HG03025 (cell line): ENCODE measurements at regions not wholly inside any gene's neighbourhood (a gene's known extent, or its start where the extent isn't known, plus 50 kb on each side); places are given as distances from the start of the nearest gene placed in this dataset.

ENCODE experiments used
- ATAC-seq: cut with Tn5 transposase; IDR thresholded peaks from one replicate; pipeline ENCODE4 v1.9.1; 2021; ENCODE audit warnings: mild to moderate bottlenecking, moderate library complexity; ENCODE audit not compliant: unreplicated experiment, low FRiP score

DNA sequence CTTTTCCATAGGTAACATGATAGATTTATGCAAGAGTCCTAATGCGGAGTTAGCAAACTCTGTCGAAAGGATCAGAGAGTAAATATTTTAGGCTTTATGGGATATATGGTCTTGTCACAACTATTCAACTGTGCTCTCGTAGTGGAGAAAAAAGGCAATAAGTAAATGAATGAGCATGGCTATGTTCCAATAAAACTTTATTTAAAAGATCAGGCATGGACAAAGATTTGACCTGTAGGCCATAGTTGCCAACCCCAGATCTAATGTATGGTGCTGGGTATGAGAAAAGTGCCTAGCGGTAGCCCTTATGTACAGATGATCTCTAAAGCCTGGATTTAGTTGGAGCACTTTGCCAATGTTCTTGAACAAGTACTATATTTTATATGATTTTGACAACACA lies 498.8 kb upstream of the C1orf87 start:
- ATAC-seq, result no peak

DNA sequence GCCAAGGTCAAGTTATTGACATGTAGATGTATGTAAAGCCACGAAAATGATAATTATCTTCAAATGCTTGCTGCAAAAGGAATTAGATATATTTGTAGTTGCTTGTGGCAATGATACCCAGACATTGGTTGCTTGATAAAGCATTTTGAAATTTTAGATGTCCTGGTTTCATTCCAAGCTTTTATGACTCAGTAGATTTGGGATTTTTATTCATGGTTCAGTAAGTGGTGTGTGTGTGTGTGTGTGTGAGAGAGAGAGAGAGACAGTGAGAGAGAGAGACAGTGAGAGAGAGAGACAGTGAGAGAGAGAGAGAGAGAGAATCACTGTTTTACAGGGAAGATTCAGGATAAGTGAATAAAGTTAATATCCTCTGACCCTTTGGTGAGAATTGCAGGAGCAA lies 498.2 kb upstream of the C1orf87 start:
- ATAC-seq, result no peak

DNA sequence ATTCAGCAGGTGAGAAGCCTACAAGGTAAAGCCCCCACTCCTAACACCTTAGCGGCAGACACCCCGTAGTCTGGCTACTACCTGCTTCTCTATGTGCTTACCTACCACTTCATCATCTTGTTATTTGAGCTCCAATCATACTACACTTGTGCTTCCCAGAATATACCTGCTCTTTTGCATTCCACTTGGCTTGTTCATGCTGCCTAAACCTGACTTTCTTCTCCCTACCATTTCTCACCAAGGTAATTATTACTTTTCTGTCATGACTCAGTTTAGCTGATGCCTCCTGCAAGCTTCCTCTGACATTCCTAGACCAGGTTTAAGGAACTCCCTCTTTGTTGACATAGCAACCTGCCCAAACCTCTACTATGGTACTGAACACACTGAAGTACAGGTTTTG lies 495.6 kb upstream of the C1orf87 start:
- ATAC-seq, result no peak

DNA sequence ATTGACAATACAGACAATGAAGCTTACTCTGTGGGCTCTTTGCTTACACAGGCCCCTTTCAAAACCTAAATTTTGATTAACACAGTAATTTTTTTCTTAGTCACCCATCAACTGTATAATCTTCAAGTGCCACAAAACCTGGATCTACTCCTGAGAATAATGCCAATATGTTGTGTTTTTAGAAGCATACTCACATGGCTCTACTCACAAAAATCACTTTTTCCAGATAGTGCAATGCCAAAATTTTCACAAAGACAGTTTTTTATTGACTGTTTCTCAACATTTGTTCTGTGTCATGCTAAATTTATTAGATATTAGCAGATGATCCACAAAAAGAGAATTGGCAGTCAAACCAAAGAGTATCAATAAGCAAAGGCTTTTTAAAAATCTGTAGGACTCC lies 493.7 kb upstream of the C1orf87 start:
- ATAC-seq, result no peak

DNA sequence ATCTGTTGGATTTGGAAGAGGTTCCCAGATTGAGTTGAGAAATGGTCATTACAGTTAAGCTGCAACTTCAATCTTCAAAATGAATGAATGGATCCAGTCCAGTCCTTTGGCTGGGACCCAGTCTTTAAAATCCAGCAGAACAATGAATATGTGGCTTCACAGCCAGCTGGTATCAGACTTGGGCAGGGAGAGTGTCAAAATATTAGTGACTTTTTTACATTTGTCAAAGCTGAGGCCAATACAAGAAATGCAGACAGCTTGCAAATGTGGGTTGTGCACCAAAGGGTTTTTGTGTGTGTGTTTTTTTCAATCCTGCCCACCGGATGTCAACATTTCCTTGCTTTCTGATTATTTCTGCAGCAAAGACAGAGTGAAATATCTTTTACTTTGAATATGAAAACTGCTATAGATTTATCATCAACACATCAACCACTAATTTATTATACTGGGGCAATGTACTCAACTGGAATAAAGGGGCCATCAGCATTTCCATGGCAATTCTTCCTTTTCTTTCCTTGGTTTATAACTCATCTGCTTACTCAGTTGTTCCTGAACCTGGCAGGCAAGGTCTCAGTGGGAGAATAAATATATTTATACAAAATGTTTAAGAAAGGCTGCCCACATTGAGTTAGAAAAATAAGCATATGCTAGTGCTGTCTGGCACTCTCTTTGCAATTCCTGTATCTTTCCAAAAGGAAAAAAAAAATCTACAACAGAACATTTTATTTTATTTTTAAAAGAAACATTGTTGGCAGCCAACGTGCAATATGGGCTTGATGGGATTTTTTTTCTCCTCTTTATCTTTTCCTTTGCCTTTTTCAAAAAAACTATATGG lies 491.6 kb upstream of the C1orf87 start:
- no peak for ATAC-seq

DNA sequence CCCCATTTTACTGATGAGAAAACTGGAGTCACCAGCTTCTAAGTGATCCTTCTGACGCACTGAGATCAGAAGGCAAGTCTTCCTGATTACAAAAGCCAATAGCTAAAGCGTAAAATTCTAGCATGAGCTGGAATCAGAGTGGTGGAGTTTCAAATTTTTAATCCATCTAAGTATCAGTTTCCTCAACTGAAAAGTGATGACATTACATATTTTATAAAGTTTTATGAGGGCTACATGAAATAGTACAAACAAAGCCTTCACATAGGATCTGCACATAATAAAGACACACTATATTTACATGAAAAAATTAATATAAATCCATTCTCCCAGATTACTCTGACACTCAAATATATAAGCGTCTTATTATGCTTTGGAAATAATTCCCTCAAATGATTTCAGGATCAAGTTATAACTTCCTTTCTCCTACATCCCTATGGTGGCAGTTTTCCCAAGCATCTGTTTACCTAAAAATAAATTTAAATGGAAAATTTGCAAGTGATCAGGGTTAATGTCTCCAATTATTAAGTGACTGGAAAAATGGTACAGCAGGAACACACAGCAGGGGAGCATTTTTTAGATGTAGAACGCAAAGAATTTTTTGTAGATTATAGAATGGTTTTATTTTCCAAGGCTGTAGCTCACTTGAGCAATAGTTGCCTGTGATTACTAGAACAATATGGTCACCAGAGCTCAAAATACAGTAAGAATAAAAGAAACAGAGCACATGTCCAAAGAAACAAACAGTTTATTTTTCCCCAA lies 490.4 kb upstream of the C1orf87 start:
- no peak for ATAC-seq

DNA sequence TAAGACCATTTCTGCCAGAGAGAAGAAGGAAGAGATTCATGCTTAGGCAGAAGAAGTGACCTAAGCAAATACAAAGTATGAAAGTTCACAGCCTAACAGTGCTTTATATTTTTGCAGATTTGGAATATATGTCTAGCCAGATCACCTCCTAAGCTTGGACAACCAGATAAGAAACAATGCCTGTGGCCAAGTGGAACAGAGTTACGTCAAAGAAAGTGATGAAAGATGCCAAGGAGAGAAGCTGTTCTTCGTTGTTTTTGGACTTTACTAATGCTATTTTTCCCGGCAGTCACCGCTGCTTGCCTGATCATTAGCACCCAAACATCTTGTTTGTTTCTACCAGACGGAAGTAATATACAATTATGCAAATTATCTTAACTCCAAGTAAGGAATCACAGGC lies 489.2 kb upstream of the C1orf87 start:
- ATAC-seq, result no peak

DNA sequence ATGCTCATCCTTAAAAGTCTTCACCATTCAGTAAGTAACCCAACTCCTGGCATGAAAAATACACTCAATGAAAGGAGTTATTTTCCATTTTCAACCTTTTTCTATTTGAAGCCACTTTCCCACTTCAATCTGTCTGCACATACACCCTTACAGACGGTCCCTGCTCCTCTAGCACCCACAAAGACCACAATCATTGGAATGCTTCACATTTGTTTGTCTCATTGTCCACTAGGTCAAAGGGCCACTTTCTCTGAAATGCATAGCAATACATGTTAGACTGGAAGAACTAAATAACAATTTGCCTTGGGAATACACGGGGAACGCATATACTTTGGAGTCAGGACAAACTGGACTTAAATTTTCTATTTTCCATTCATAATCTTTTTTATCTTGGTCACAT lies 487.1 kb upstream of the C1orf87 start:
- ATAC-seq, result no peak

DNA sequence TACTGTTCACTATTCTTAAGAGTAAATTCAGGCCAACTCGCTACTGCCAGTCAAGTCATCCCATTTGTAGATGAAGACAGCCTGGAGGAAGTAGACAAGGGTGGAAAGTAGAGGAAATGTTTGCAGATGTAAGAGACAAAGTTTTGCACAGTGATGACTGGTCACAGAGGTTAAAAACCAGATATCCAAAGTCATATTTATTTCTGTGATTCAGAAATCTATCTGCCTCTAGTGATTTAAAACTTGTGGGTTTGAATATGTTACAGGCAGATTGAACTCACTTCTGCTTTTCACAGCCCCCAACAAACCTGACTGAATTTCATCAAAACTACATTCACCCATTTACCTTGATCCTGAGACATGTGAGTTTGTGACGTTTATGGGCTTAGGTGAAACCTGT lies 484.7 kb upstream of the C1orf87 start:
- ATAC-seq, result no peak

DNA sequence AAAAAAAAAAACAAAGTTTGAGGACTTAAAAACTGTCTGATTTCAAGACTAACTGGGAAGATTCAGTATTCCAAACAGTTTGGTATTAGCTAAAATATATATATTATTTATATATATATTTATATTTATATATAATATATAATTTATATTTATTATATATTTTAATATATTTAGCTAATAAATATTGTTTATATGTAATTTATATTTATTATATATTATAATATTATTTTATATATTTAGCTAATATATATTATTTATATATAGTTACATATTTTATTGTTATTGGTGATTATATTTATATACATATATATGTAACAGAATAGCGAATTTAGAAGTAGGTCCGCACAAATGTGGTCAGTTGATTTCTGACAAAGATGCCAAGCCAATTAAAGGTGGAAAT lies 480.2 kb upstream of the C1orf87 start:
- no peak for ATAC-seq

DNA sequence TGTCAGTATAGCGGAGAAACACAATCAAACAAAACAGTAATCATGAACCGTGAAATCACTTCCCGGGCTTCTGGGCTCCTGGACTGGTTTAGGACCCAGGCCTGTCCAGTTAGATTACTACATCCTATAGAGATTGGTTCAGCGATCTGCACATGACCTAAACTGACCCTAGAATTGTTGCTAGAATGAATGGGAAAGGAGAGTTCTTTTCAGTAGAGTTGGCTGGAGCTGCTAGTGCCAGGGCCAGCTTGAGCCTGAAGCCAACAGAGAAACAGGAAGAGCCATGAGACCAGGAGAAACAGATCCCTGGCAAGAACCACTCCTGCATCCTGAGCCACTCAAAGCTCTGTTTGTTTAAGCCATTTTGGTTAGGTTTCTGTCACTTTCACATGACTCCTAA lies 474.3 kb upstream of the C1orf87 start:
- ATAC-seq, result no peak

DNA sequence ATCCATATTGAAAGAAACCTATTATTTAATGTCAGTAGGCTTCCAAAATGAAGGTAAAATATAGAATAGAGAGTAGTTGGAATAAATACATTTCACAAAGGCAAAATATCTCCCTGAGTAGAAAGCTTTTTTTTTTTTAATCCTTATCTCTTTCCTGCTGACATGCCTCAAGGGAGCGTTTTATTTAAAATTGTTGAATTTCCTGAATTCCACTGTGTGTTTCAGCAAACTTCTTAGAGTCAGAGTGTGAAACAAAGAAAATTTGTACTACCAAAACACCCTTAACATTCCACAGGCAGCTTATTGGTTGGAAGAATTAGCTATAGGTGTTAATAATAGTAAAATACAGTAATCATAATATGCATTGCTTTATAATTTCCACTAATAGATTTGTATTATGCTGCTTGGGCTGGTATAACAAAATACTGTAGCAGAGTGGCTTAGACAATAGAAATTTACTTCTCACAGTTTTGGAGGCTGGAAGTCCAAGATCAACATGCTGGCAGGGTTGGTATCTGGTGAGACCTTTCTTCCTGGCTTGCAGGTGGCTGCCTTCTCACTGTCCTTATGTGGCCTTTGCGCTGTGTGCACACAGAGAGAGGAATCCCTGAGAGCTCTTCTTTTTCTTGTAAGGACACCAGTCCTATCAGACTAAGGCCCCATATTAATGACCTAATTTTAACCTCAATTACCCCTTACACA lies 468.4 kb upstream of the C1orf87 start:
- ATAC-seq, result no peak

DNA sequence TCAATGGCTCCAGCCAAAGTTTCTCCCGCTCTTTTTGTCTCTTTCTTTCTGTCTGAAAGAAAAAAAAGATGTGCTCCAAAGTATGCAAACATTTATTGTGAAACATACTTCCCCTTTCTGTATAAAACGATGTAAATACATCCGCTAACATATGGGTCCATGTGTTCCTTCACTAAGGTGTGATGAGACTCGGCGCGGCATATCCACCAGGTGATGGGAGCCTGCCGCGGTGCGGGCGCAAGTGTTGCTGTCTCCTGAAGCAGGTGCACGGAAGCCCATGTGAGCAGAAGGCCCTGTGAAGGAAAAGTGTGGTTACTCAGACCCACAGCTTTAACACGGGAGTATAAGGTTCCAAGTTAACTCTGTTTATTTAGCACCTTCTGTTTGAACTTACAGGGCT lies 466.6 kb upstream of the C1orf87 start:
- ATAC-seq, result no peak

DNA sequence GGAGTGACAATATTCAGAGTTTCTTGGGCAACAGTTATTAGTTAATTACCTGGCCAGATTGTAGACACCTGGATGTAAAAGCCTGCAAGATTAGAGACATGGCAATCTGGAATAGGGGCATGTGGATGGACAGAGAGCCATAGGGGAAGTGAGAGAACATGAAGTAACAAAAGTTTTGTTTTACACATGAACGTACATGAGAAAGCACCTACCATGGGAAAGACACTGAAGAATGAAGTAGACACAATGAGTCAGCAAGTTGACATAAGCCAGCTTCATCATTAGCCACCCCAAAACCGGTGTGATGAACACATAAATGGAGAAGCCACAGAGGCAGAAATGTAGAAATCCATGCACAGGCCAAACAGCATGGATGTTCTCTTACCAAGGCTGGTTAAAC lies 462.1 kb upstream of the C1orf87 start:
- ATAC-seq, result no peak

DNA sequence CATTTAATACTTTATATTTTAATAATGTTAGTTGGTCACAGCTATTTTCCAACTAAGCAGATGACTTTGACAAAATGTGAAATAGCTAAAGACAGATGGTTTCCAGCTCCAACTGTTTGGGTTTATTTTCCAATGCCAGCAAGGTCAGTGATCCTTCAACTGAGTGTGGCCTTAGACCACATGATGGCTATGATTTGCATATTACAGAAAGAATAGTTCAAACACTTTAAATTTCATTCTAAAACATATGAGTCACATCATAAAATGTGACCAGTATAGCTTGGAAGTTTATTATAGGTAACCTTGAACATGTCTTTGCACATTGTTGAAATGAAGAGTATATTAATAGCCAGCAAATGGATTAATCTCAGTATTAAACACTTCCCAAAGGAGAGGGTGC lies 454.0 kb upstream of the C1orf87 start:
- ATAC-seq, result no peak

DNA sequence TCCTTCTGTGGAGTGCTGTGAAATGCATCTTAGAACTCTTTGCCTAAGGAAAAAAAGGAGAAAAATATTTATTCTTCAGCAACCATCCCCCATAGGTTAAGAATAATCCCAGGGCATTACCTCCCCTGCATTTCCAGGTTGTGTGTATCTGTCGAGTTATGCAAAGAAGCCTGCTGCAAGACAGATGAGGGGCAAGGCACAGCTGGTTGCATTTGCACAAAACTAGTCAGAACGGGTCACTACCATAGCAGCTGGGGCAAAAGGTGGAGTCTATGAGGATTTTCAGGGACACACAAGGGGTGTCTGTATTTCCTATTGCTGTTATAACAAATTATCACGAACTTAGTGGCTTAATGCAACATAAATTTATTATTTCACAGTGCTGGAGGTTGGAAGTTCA lies 443.4 kb upstream of the C1orf87 start:
- ATAC-seq, result no peak

DNA sequence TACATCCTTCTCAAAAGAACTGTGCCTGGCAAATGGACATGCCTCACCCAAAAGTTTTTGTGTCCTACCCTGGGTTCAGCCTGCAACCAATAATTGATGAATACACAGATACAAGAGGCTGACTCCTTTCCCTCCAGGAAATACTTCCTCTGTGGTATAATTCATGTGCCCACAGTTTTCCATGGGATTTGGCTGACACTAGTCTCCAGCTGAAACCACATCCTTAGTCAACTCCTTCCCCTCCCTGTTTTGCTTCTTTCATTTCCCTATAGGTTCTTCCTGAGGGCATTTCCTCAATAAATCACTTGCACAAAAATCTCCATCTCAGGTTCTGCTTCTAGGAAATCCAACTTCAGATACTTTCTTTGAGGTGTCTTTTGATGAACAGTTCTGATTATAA lies 436.6 kb upstream of the C1orf87 start:
- ATAC-seq, result no peak

DNA sequence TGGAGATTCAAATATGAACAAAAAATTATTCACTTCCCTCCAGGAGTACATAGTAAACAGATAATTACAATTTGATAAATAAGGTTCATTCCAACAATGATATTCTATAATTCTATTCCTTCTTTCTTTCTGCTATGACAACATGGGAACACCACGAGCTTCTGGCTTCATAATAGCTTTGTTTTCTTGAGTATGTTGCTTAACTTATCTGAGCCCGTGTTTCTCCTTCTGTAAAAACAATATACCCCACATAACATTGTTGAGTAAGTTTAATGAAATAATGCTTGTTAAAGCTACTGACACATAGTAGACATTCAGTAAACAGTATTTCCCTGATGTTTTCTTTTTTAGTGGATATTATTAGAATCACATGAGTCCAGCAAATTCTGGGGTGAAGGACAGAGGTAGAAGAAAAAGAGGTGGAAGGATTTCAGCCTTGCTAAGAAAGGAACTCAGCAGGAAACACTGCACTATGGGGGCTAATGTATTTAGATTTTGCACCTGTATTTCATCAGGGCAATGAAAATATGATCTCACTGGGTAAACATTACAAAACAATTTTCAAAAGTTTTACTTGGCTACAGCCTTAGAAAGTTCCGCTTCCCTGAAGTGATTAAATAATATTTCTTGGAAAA lies 430.8 kb upstream of the C1orf87 start:
- ATAC-seq, result no peak

DNA sequence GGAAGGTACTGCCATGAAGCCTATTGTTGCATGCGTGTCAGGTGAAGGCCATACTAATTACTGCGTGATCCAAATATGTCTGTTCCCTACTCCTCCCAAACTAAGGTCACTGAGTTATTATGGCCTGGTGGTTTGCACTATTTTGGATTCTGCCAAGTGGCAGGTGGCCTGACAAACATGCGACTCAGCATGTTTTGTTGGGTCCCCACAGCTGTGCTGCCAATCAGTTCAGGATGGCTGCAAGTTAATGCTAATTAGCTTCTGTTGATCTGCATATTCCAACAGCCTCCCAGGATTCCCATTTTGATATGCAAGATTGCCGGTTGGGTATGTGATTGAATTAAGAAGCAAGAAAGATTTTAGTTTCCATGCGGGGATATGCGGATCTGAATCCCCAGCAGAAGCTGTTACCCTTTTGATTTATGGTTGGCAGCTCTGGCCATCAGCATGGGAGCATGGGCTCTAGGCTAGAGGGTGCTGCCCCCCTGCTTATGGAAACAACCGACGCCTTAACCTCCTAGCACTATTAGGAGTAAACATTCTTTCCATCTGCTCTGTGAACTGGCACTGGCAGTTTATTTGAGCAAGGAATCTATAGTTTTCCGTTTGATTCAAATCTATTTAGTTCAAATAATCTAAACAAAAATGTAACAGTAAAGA lies 429.8 kb upstream of the C1orf87 start:
- ATAC-seq, result no peak

DNA sequence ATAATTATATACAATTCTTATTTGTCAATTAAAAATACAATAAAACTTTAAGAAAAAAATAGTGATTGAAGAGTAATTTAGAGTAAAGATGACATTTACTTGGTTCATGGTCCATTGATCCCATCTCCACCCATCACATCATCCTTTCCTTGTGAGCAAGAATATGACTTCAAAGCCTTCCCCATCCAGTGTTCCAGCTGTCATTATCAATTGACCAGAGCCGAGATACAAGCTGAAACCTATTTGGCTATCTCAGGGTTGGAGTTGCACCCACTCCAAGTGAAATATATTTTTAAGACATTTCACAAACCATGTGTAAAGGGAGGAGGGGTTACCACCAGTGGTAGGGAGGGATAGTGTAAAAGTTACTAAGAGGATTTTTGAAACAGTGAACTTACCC lies 428.9 kb upstream of the C1orf87 start:
- ATAC-seq, result no peak
